AG10803 (cell line): ENCODE measurements at regions not wholly inside any gene's neighbourhood (a gene's known extent, or its start where the extent isn't known, plus 50 kb on each side); places are given as distances from the start of the nearest gene placed in this dataset.

Source experiments
- DNase-seq: peaks from one replicate; pipeline ENCODE4 v3.0.0; 2010; ENCODE audit warnings: low read depth
- H3K4me3 ChIP-seq: 2 replicates; pipeline ENCODE4 v1.5.1; 2011; ENCODE audit warnings: mild to moderate bottlenecking, low read length, control low read depth
- TF ChIP-seq, protein P1 (sequence below): conservative IDR thresholded peaks from 2 replicates; pipeline ENCODE4 v1.5.1; 2011; ENCODE audit warnings: mild to moderate bottlenecking, low read length, control low read depth, inconsistent platforms

- peak; percentile 20 for DNase-seq
- H3K4me3 ChIP-seq: no peak overlapping the region; the same call in 1 of the 2 replicates
- TF ChIP-seq, protein P1, sequence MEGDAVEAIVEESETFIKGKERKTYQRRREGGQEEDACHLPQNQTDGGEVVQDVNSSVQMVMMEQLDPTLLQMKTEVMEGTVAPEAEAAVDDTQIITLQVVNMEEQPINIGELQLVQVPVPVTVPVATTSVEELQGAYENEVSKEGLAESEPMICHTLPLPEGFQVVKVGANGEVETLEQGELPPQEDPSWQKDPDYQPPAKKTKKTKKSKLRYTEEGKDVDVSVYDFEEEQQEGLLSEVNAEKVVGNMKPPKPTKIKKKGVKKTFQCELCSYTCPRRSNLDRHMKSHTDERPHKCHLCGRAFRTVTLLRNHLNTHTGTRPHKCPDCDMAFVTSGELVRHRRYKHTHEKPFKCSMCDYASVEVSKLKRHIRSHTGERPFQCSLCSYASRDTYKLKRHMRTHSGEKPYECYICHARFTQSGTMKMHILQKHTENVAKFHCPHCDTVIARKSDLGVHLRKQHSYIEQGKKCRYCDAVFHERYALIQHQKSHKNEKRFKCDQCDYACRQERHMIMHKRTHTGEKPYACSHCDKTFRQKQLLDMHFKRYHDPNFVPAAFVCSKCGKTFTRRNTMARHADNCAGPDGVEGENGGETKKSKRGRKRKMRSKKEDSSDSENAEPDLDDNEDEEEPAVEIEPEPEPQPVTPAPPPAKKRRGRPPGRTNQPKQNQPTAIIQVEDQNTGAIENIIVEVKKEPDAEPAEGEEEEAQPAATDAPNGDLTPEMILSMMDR: no peak
Observed at GRCh38 chr10:112898540-112899390, 51.3 kb upstream of the TCF7L2 start.

DNA sequence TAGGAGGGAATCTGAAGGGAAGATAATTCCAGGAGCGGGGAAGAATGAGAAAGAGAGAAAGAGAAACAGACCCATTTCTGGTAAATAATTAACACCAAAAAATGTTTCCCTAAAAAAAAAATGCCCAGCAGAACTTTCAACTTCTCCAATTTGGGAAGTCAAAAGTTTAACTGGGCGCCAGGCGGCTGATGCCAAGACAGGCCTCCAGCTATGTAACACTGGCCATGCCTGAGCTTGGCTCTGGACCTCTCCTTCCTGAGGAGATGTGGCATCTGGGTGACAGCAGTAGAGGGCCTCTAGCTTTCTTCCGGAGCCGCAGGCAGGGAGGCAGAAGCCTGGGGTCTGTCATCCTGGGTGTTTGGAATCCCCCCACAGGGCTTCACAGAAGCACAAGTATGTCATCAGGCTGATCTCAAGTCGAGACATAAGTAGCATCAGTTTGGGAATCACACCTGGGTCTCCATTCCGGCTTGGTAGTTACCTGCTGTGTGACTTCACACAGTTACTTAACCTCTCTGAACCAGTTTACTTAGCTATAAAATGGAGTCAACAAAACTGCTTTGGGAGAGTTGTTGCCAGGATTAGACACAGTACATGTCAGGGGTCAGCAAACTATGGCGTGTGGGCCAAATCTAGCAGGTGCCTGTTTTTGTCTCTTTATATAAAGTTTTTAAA is 50.5 kb upstream of the TCF7L2 start:
- TF ChIP-seq, protein P1: no peak
- H3K4me3 ChIP-seq: no peak overlapping the region
- no peak for DNase-seq
